ENCODE measurements at regions not wholly inside any gene's neighbourhood (a gene's known extent, or its start where the extent isn't known, plus 50 kb on each side); places are given as distances from the start of the nearest gene placed in this dataset.
"Not testable (repeated sequence)": the region's sequence is repeated elsewhere in the genome, so short reads cannot be mapped to it uniquely, and the experiment has no call there.

DNA sequence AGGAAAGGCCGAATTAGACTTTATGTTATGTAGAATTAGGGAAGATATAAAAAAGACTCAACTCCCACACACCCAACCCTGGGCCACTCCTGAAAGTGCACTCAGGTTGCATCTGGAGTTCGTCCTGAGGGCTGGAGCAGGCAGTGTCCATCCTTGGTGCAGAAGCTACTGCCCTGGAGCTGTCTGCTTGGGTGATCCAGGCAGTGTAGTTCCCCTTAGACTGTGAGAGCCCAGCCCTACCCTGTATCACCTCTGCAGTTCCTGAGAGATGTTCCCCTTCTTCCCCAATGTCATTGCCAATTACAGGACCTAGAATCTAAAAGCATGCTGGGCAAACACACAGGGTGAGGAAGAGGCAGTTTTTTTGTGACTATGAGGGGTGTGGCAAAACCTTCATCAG is 368.3 kb upstream of the ST8SIA4 start:
- Mint-ChIP-seq H3K9me3 (no peaks in the 10 kb centered on the region), H3K4me3 (no peak overlapping the region)
- ATAC-seq (replicated peaks): no peak

DNA sequence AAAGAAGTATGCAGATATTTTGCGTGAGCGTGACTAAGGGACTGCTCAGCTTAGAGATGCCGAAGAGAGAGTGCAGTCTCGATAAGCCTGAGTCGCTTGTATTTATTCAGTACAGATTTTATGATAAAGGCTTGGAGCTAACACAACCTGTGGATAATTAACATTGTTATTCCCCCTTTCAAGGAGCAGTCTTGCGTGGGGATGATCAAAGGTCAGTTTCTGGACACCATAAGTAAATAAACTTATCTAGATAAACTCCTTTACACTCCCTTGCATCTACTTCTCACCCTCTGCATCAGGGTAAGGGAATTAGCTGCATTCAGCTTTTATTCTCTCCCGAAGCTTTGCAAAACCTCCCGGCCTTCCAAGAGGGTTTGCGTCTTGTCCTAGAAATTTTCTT is 357.8 kb upstream of the ST8SIA4 start:
- Mint-ChIP-seq H3K4me1 (ENCODE audit: low read depth in 2 of 2) (no peaks in the 10 kb centered on the region), H3K27me3 (peaks cover 0 to 11% of the 10 kb centered on the region in 2 donors), H3K9me3 (peaks cover 0 to 7% of the 10 kb centered on the region in 2 donors), H3K4me3 (no peak overlapping the region), H3K36me3 (ENCODE audit: insufficient read depth) (no peaks in the 10 kb centered on the region), H3K27ac (no peak overlapping the region)
- DNase-seq (no peak), ATAC-seq (replicated peaks) (no peak)

More for the DNA sequence above, 368.3 kb upstream of the ST8SIA4 start:
- H3K36me3 Mint-ChIP-seq (ENCODE audit: insufficient read depth): no peaks in the 10 kb centered on the region
- no peaks in the 10 kb centered on the region for H3K4me1 Mint-ChIP-seq (ENCODE audit: low read depth in 2 of 2)
- no peaks in the 10 kb centered on the region for H3K27me3 Mint-ChIP-seq
- no peak overlapping the region for H3K27ac Mint-ChIP-seq
- DNase-seq: no peak

DNA sequence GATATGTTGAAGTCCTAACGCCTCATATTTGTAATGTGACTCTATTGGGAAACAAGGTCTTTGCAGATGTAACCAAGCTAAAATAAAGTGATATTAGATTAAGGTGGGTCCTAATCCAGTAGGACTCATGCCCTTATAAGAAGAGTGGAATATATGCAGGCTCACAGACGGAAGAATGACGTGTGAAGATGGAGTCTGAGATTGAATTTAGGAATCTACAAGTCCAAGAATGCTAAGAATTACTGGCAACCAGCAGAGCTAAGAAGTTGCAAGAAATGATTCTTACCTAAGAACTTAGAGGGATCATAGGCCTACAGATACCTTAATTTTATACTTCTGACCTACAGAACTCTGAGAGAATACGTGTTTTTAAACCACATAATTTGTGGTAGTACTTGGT is 350.0 kb upstream of the ST8SIA4 start:
- ATAC-seq (replicated peaks): no peak
- Mint-ChIP-seq H3K4me1 (ENCODE audit: low read depth in 2 of 2) (no peaks in the 10 kb centered on the region), H3K36me3 (ENCODE audit: insufficient read depth) (no peaks in the 10 kb centered on the region), H3K27me3 (no peaks in the 10 kb centered on the region), H3K27ac (no peak overlapping the region), H3K9me3 (no peaks in the 10 kb centered on the region), H3K4me3 (no peak overlapping the region)
- DNase-seq: no peak

DNA sequence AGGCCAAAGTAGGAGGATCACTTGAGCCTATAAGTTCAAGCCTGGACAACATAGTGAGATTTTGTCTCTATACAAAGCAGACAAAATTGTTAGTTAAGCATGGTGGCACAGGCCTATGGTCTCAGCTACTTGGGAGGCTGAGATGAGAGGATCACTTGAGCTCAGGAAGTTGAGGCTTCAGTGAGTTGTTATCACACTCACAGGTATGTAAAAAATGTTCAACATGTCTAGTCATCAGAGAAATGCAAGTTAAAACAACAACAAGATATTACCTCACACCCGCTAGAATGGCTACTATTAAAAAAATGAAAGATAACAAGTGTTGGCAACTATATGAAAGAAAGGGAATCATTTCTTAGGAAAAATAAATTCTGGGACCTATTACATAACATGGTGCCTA is 341.5 kb upstream of the ST8SIA4 start:
- DNase-seq (no peak), ATAC-seq (replicated peaks) (no peak)
- no peaks in the 10 kb centered on the region for H3K36me3 Mint-ChIP-seq (ENCODE audit: insufficient read depth)

DNA sequence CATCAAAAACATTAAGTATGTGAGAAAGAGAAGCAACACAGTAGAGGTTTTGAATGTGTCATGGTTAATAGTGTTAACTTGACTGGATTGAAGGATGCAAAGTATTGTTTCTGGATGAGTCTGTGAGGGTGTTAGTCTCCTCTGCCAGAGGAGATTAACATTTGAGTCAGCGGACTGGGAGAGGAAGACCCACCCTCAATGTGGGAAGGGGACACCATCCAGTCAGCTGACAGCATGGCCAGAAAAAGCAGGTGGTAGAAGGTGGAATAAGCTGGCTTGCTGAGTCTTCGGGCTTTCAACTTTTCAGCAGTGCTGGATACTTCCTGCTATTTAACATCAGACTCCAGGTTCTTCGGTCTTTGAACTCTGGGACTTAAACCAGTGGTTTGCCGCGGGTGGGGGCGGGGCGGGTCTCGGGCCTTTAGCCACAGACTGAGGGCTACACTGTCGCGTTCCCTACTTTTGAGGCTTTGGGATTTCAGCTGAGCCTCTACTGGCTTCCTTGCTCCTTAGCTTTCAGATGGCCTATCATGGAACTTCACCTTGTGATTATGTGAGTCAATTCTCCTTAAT is 309.9 kb upstream of the ST8SIA4 start:
- no peaks in the 10 kb centered on the region for H3K4me1 Mint-ChIP-seq (ENCODE audit: low read depth in 2 of 2)
- ATAC-seq (replicated peaks) (no peak), DNase-seq (no peak)
- H3K27ac Mint-ChIP-seq: no peak overlapping the region
- H3K4me3 Mint-ChIP-seq: no peak overlapping the region
- H3K27me3 Mint-ChIP-seq: peaks cover 0 to 9% of the 10 kb centered on the region in 2 donors
- H3K36me3 Mint-ChIP-seq (ENCODE audit: insufficient read depth): no peaks in the 10 kb centered on the region
- no peaks in the 10 kb centered on the region for H3K9me3 Mint-ChIP-seq

More for the DNA sequence above, 341.5 kb upstream of the ST8SIA4 start:
- Mint-ChIP-seq H3K9me3 (peaks cover 0 to 2% of the 10 kb centered on the region in 2 donors), H3K4me3 (no peak overlapping the region), H3K4me1 (ENCODE audit: low read depth in 2 of 2) (no peaks in the 10 kb centered on the region), H3K27me3 (no peaks in the 10 kb centered on the region), H3K27ac (no peak overlapping the region)

DNA sequence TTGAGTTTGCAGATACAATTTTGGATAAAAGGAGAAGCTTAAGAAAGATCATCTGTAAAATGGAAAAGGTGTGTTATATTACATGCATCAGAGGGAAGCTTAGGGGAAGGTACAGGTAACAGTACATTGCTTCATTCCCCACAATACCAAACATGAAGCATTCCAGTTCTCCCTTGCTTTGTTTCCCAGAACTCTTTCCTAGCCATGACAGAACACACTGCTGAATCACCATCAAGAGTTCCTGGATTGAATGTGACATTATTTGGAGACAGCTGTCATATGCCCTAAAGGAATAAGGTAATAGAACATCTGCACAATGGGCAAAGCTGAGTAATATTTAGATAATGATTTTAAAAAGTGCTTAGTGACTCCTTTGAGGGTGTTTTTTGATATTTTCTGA is 303.5 kb upstream of the ST8SIA4 start:
- Mint-ChIP-seq H3K4me1 (ENCODE audit: low read depth in 2 of 2) (no peaks in the 10 kb centered on the region), H3K27me3 (peaks cover 0 to 8% of the 10 kb centered on the region in 2 donors), H3K4me3 (no peak overlapping the region), H3K9me3 (no peaks in the 10 kb centered on the region), H3K36me3 (ENCODE audit: insufficient read depth) (no peaks in the 10 kb centered on the region), H3K27ac (no peak overlapping the region)
- ATAC-seq (replicated peaks) (no peak), DNase-seq (no peak)

DNA sequence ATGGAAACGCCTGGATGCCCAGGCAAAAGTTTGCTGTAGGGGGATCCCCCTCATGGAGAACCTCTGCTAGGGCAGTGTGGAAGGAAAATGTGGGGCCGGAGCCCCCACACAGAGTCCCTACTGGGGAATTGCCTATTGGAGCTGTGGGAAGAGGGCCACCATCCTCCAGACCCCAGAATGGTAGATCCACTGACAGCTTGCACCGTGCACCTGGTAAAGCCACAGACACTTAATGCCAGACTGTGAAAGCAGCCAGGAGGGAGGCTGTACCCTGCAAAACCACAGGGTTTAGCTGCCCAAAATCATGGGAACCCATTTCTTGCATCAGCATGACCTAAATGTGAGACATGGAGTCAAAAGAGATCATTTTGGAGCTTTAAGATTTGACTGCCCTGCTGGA is 302.0 kb upstream of the ST8SIA4 start:
- H3K9me3 Mint-ChIP-seq; DNase-seq; H3K4me1 Mint-ChIP-seq (ENCODE audit: low read depth in 2 of 2); H3K27ac Mint-ChIP-seq; H3K27me3 Mint-ChIP-seq; H3K4me3 Mint-ChIP-seq; ATAC-seq (replicated peaks); H3K36me3 Mint-ChIP-seq (ENCODE audit: insufficient read depth): not testable (repeated sequence)

DNA sequence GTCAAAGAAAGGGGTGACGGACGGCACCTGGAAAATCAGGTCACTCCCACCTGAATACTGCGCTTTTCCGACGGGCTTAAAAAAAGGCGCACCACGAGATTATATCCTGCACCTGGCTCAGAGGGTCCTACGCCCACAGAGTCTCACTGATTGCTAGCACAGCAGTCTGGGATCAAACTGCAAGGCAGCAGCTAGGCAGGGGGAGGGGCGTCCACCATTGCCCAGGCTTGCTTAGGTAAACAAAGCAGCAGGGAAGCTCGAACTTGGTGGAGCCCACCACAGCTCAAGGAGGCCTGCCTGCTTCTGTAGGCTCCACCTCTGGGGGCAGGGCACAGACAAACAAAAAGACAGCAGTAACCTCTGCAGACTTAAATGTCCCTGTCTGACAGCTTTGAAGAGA is 277.3 kb upstream of the ST8SIA4 start:
- ATAC-seq (replicated peaks); H3K27me3 Mint-ChIP-seq; H3K9me3 Mint-ChIP-seq; H3K36me3 Mint-ChIP-seq (ENCODE audit: insufficient read depth); DNase-seq; H3K27ac Mint-ChIP-seq; H3K4me1 Mint-ChIP-seq (ENCODE audit: low read depth in 2 of 2); H3K4me3 Mint-ChIP-seq: not testable (repeated sequence)

DNA sequence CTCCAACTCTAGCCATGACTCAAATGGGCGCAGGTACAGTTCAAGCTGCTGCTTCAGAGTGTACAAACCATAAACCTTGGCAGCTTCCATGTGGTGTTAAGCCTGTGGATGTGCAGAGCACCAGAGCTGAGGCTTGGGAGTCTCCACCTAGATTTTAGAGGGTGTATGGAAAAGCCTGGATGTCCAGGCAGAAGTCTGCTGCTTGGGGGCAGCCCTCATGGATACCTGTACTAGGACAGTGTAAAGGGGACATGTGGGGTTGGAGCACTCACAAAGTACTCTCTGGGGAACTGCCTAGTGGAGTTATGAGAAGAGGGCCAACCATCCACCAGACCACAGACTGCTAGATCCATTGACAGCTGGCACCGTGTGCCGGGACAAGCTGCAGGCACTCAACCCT is 273.5 kb upstream of the ST8SIA4 start:
- H3K4me1 Mint-ChIP-seq (ENCODE audit: low read depth in 2 of 2): no peaks in the 10 kb centered on the region
- no peaks in the 10 kb centered on the region for H3K27me3 Mint-ChIP-seq
- H3K9me3 Mint-ChIP-seq: no peaks in the 10 kb centered on the region
- DNase-seq (no peak), ATAC-seq (replicated peaks) (no peak)
- no peak overlapping the region for H3K4me3 Mint-ChIP-seq
- H3K36me3 Mint-ChIP-seq (ENCODE audit: insufficient read depth): no peaks in the 10 kb centered on the region
- no peak overlapping the region for H3K27ac Mint-ChIP-seq

DNA sequence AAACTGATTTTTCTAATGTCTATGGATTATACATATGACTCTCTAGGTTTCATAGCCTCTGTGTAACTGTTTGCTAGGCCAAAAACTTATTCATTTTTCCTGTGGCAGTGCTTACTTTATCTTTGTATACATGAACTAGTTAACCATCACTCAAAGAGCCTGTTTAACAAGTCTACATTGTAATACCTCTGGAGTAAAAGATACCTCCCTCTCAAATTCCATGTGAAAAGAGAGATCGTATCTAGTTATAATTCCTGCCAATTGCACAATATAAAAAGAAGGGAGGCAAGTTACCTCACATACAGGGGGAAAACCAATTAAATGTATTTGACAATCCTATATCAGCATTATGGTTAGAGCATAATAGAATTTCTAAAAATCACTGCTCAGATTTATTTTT is 271.9 kb upstream of the ST8SIA4 start:
- DNase-seq (no peak), ATAC-seq (replicated peaks) (no peak)
- H3K27ac Mint-ChIP-seq: no peak overlapping the region
- no peaks in the 10 kb centered on the region for H3K36me3 Mint-ChIP-seq (ENCODE audit: insufficient read depth)
- H3K27me3 Mint-ChIP-seq: no peaks in the 10 kb centered on the region
- no peak overlapping the region for H3K4me3 Mint-ChIP-seq
- no peaks in the 10 kb centered on the region for H3K9me3 Mint-ChIP-seq
- no peaks in the 10 kb centered on the region for H3K4me1 Mint-ChIP-seq (ENCODE audit: low read depth in 2 of 2)

DNA sequence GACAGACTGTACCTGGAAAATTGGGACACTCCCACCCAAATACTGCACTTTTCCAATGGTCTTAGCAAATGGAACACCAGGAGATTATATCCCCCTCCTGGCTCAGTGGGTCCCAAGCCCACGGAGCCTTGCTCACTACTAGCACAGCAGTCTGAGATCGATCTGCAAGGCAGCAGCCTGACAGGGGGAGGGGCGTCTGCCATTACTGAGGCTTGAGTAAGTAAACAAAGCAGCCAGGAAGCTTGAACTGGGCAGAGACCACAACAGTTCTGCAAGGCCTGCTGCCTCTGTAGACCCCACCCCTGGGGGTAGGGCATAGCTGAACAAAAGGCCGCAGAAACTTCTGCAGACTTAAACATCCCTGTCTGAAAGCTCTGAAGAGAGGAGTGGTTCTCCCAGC is 260.0 kb upstream of the ST8SIA4 start:
- Mint-ChIP-seq H3K27ac (no peak overlapping the region), H3K27me3 (peaks cover 0 to 14% of the 10 kb centered on the region in 2 donors), H3K4me1 (ENCODE audit: low read depth in 2 of 2) (no peaks in the 10 kb centered on the region), H3K9me3 (no peaks in the 10 kb centered on the region), H3K36me3 (ENCODE audit: insufficient read depth) (peaks cover 2% of the 10 kb centered on the region), H3K4me3 (no peak overlapping the region)
- ATAC-seq (replicated peaks): no peak
- no peak for DNase-seq

DNA sequence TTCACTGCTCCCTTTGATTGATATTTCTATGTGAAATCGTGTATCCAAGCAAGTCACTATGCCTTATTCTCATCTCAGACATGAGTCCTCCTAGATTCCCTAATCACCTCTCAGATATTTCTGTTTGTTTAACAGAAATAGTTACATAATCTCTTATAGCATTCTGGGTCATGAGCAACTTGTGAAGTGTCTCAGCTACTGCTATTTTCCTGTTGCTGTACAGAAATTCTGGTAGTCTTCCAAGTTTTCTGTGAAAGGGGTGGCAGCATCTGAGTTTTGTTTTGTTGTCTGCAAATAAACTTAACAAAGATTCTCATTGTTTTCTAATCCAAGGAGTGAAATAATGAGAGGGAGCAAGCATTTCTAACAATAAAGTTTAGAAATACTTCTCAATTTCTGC is 256.9 kb upstream of the ST8SIA4 start:
- Mint-ChIP-seq H3K27ac (no peak overlapping the region), H3K9me3 (peaks cover 0 to 9% of the 10 kb centered on the region in 2 donors), H3K4me1 (ENCODE audit: low read depth in 2 of 2) (no peaks in the 10 kb centered on the region), H3K36me3 (ENCODE audit: insufficient read depth) (peaks cover 2% of the 10 kb centered on the region), H3K27me3 (peaks cover 0 to 14% of the 10 kb centered on the region in 2 donors), H3K4me3 (no peak overlapping the region)
- no peak for DNase-seq
- no peak for ATAC-seq (replicated peaks)

DNA sequence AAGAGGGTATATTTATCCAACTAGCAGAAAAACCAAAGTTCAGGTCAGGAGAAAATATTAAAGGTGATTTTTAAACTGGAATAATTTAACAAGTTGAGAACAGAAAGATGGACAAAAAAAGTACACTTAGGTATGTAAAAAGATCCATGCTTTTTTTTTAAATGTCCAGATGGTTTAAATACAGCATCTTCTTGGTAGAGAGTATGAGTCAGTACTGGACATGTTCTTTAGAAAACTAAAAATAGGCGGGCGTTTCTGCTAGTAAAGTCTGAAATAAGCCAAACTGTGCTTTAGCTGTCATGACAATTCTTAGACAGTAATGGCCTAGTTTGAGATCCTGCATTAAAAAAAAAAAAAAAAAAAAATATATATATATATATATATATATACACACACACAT is 255.9 kb upstream of the ST8SIA4 start:
- no peak overlapping the region for H3K27ac Mint-ChIP-seq
- H3K4me3 Mint-ChIP-seq: no peak overlapping the region
- ATAC-seq (replicated peaks) (no peak), DNase-seq (no peak)
- peaks cover 2% of the 10 kb centered on the region for H3K36me3 Mint-ChIP-seq (ENCODE audit: insufficient read depth)
- peaks cover 0 to 14% of the 10 kb centered on the region in 2 donors for H3K27me3 Mint-ChIP-seq
- H3K9me3 Mint-ChIP-seq: peaks cover 0 to 9% of the 10 kb centered on the region in 2 donors
- no peaks in the 10 kb centered on the region for H3K4me1 Mint-ChIP-seq (ENCODE audit: low read depth in 2 of 2)

DNA sequence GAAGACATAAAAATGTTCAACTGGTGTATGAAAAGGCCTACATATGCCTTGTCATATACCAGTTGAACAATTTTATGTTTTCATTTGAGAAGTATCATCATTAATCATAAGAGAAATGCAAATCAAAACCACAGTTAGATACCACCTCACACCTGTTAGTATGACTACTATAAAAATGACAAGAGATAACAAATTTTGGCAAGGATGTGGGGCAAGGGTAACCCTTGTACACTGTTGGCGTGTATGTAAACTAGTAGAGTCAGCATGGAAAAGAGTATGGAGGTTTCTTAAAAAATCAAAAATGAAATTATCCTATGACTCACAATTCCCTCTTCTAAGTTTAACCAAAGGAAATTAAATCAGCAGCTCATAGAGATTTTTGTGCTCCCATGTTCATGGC is 250.4 kb upstream of the ST8SIA4 start:
- H3K4me1 Mint-ChIP-seq (ENCODE audit: low read depth in 2 of 2): no peaks in the 10 kb centered on the region
- peaks cover 0 to 9% of the 10 kb centered on the region in 2 donors for H3K9me3 Mint-ChIP-seq
- no peak for ATAC-seq (replicated peaks)

DNA sequence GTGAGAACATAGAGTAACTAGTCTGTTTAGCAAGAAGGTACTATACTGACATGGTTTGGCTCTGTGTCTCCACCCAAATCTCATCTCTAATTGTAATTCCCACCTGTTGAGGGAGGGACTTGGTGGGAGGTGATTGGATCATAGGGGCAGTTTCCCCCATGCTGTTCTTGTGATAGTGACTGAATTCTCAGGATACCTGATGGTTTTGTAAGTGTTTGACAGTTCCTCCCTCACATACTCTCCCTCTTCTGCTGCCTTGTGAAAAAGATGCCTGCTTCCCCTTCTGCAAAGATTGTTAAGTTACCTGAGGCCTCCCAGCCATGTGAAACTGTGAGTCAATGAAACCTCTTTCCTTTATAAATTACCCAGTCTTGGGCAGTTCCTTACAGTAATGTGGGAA is 240.4 kb upstream of the ST8SIA4 start:
- Mint-ChIP-seq H3K9me3 (peaks cover 0 to 1% of the 10 kb centered on the region in 2 donors), H3K4me3 (no peak overlapping the region), H3K4me1 (ENCODE audit: low read depth in 2 of 2) (peaks cover 0 to 4% of the 10 kb centered on the region in 2 donors), H3K27ac (no peak overlapping the region), H3K36me3 (ENCODE audit: insufficient read depth) (no peaks in the 10 kb centered on the region), H3K27me3 (no peaks in the 10 kb centered on the region)
- DNase-seq: no peak
- ATAC-seq (replicated peaks): no peak

More for the DNA sequence above, 250.4 kb upstream of the ST8SIA4 start:
- no peak overlapping the region for H3K27ac Mint-ChIP-seq
- H3K4me3 Mint-ChIP-seq: no peak overlapping the region
- no peaks in the 10 kb centered on the region for H3K27me3 Mint-ChIP-seq
- H3K36me3 Mint-ChIP-seq (ENCODE audit: insufficient read depth): no peaks in the 10 kb centered on the region
- DNase-seq: no peak

Measured in effector memory CD8-positive, alpha-beta T cell (primary cell).